Heart left ventricle (tissue), 16 donors: ENCODE measurements at regions not wholly inside any gene's neighbourhood (a gene's known extent, or its start where the extent isn't known, plus 50 kb on each side); places are given as distances from the start of the nearest gene placed in this dataset.

Experiments used
- ATAC-seq, 4 donors: fragments of 200-7000 bp; cut with Tn5 transposase; one replicate each; pipeline ENCODE4 v1.9.1; 2020 to 2022; ENCODE audit warnings: moderate library complexity in 4 of 4, mild to moderate bottlenecking in 3 of 4, moderate number of reproducible peaks in 1 of 4
- DNase-seq, 5 donors: peaks; one replicate each; pipeline ENCODE4 v3.0.0-alpha.2; 2020
- H3K27ac ChIP-seq, 12 donors: fragments of 200-600 bp; sonication (generic) in 4 of 12; one replicate each; pipeline versions ENCODE4 v1.5.0 to v1.8.0; 2016 to 2022; ENCODE audit warnings: mild to moderate bottlenecking in 2 of 12
- H3K27me3 ChIP-seq, 9 donors: fragments of 200-600 bp; sonication (generic) in 2 of 9; one replicate each; pipeline versions ENCODE4 v1.5.1 to v1.8.0; 2016 to 2022; ENCODE audit warnings: mild to moderate bottlenecking in 3 of 9
- H3K36me3 ChIP-seq, 9 donors: fragments of 200-600 bp; sonication (generic) in 2 of 9; one replicate each; pipeline versions ENCODE4 v1.5.0 to v1.8.0; 2018 to 2022; ENCODE audit warnings: mild to moderate bottlenecking in 2 of 9
- H3K4me1 ChIP-seq, 12 donors: fragments of 200-600 bp; sonication (generic) in 4 of 12; one replicate each; pipeline versions ENCODE4 v1.5.0 to v1.8.0; 2016 to 2022; ENCODE audit warnings: mild to moderate bottlenecking in 3 of 12
- H3K4me3 ChIP-seq, 12 donors: fragments of 200-600 bp; sonication (generic) in 4 of 12; one replicate each; pipeline versions ENCODE4 v1.5.0 to v1.8.0; 2017 to 2022; ENCODE audit warnings: mild to moderate bottlenecking in 9 of 12, moderate library complexity in 4 of 12
- H3K9me3 ChIP-seq, 12 donors: fragments of 200-600 bp; sonication (generic) in 4 of 12; one replicate each; pipeline versions ENCODE4 v1.5.0 to v1.8.0; 2016 to 2022; ENCODE audit warnings: mild to moderate bottlenecking in 1 of 12
- POLR2A ChIP-seq, 2 donors: fragments of 450-650 bp; IDR thresholded peaks; one replicate each; pipeline ENCODE4 v1.6.1; 2017; ENCODE audit warnings: antibody characterized with exemption in 2 of 2, mild to moderate bottlenecking in 2 of 2, moderate library complexity in 2 of 2
- WGBS, 4 donors: extraction: QIAGEN DNeasy Blood & Tissue Kit in 2 of 4; methylation state at CpG; one replicate each; pipeline versions ENCODE4 v1.1.5 to v1.1.7; 2013 to 2018; 5-methylcytosine and 5-hydroxymethylcytosine counted together
- intact Hi-C, 10 donors: fragments of 100-400 bp; cut with DNase I; formaldehyde crosslinking; loops; one replicate each; pipeline versions ENCODE4 v1.11.1 to v1.14.2; 2022
- TF ChIP-seq, protein P1 (sequence below), 12 donors: fragments of 200-600 bp; sonication (generic) in 4 of 12; IDR thresholded peaks; one replicate each; pipeline versions ENCODE4 v1.5.0 to v1.8.0; 2018 to 2022; ENCODE audit warnings: antibody characterized with exemption in 12 of 12, mild to moderate bottlenecking in 5 of 12
- donor health status: ischemic (EF 13 %, LVEDD 7.1; RV severe dilation, severe dysfunction).
- donor health status: healthy with polysubstance abuse.
- donor health status: DM: no; HTN: yes; CAD: no.
- donor health status: DM: no; HTN: no; CAD: no.
- donor health status: ischemic (EF 25% LVEDD 6.9; RV normal size, moderate dysfunction).
- donor health status: ischemic (EF 25% LVEDD 5.7; RV mildly dilated, moderate dysfunction).
- donor health status: healthy.
- donor health status: DM: yes; HTN: yes; CAD: no.
- donor health status: ischemic (EF 35%, LVEDD 5.7; RV mildly dilated, moderate dysfunction).
- donor health status: nonischemic (EF 11% LVEDD 7.7; RV severe dilation, severe dysfunction).
- donor health status: DM: yes; HTN: yes; CAD: no.
- donor health status: PGD.
- donor health status: ischemic (EF 29% LVEDD 5.4; RV normal size, mild dysfunction).
- donor health status: nonischemic (EF 23%, LVEDD 6.1; RV moderate dilation, normal function).

DNA sequence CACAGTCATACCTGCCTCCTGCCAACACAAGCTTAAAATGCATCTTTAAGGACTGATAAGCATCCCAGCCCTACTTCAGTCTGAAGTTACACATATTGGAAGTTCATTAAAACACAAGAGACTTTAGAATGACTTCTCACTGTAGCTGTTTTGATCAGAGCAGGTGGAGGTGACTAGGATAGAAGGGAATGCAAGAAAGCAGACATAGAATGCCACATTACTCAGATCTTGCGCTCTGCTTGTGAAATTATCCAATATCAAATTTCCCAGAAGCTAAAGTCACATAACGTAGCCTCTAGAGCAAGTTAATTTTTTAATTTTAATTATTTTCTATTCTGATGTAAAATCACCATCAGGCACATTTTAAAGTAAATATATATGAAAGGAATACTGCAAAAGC is 306.5 kb downstream of the PLOD2 start:
- TF ChIP-seq POLR2A (IDR thresholded peaks at IDR 0.05): no peak
- TF ChIP-seq, protein P1, sequence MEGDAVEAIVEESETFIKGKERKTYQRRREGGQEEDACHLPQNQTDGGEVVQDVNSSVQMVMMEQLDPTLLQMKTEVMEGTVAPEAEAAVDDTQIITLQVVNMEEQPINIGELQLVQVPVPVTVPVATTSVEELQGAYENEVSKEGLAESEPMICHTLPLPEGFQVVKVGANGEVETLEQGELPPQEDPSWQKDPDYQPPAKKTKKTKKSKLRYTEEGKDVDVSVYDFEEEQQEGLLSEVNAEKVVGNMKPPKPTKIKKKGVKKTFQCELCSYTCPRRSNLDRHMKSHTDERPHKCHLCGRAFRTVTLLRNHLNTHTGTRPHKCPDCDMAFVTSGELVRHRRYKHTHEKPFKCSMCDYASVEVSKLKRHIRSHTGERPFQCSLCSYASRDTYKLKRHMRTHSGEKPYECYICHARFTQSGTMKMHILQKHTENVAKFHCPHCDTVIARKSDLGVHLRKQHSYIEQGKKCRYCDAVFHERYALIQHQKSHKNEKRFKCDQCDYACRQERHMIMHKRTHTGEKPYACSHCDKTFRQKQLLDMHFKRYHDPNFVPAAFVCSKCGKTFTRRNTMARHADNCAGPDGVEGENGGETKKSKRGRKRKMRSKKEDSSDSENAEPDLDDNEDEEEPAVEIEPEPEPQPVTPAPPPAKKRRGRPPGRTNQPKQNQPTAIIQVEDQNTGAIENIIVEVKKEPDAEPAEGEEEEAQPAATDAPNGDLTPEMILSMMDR (IDR thresholded peaks at IDR 0.05): no peak
- Histone ChIP-seq H3K4me1 (no peaks in the 10 kb centered on the region), H3K36me3 (no peaks in the 10 kb centered on the region), H3K9me3 (no peaks in the 10 kb centered on the region), H3K4me3 (no peak overlapping the region), H3K27me3 (no peaks in the 10 kb centered on the region), H3K27ac (no peak overlapping the region)
- DNase-seq: no peak
- ATAC-seq: no peak
- intact Hi-C loops: loop anchor here in 1 of 10 donors (10.0 kb wide), 1 partner anchor 550 kb away; no protein-coding TSS in a partner anchor
- 83 to 86% (median 86%) methylated on average over 2 of the region's 2 CpGs for WGBS, 4 donors

DNA sequence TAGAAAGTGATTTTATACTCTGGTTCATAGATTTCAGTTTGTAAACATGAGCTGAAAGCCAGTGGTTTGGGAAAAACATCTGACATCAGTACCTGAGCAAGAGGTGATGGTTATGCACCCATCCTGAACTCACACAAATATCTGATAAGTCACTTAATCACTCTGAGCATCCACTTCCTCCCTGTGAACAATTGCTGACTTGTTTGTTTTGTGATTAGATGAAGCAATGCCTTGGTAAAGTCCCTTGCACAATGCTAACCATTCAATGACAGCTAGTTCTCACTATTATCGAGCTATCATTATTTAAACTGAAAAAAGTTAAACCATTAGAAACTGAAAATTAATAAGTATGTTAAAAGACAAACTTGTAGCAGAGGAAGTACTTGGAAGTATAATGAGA is 303.0 kb downstream of the PLOD2 start:
- H3K9me3 ChIP-seq: no peaks in the 10 kb centered on the region
- H3K36me3 ChIP-seq: no peaks in the 10 kb centered on the region
- no peaks in the 10 kb centered on the region for H3K4me1 ChIP-seq
- ATAC-seq (no peak), DNase-seq (no peak)
- no peak overlapping the region for H3K4me3 ChIP-seq
- TF ChIP-seq, protein P1 (IDR thresholded peaks at IDR 0.05): no peak
- TF ChIP-seq POLR2A (IDR thresholded peaks at IDR 0.05): no peak
- no peaks in the 10 kb centered on the region for H3K27me3 ChIP-seq
- 61 to 80% (median 71%) methylated on average over 1 of the region's 1 CpG for WGBS, 4 donors
- intact Hi-C loops: loop anchor here in 2 of 10 donors (1.0 to 10.0 kb wide), 2 partner anchors 11 to 553 kb away; no protein-coding TSS in a partner anchor
- no peak overlapping the region for H3K27ac ChIP-seq

DNA sequence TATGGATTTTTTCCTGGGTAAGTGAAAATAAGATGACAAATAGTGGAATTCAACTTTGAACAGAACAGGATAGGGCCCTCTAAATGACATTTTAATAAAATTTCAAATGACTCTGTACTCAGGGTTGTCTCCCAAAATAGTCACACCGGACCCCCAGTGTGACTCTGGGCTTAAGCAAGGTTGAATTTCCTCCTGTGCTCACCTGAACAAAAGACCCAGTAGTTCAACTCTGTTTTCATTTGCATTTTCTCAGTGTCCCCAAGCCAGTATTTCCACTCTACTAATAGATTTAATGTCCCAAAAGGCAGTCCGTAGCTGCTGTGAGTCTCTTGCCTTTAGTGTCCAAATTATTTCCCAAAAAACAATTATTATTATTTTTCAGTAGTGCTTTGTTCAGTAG is 296.6 kb downstream of the PLOD2 start:
- TF ChIP-seq, protein P1 (IDR thresholded peaks at IDR 0.05): no peak
- no peak for TF ChIP-seq POLR2A (IDR thresholded peaks at IDR 0.05)
- H3K4me1 ChIP-seq: no peaks in the 10 kb centered on the region
- ATAC-seq: no peak
- H3K36me3 ChIP-seq: no peaks in the 10 kb centered on the region
- 70 to 77% (median 73%) methylated on average over 2 of the region's 2 CpGs for WGBS, 4 donors
- no peak overlapping the region for H3K4me3 ChIP-seq
- no peaks in the 10 kb centered on the region for H3K27me3 ChIP-seq
- no peak for DNase-seq
- H3K27ac ChIP-seq: no peak overlapping the region
- no peaks in the 10 kb centered on the region for H3K9me3 ChIP-seq
- intact Hi-C loops: no loop called here

DNA sequence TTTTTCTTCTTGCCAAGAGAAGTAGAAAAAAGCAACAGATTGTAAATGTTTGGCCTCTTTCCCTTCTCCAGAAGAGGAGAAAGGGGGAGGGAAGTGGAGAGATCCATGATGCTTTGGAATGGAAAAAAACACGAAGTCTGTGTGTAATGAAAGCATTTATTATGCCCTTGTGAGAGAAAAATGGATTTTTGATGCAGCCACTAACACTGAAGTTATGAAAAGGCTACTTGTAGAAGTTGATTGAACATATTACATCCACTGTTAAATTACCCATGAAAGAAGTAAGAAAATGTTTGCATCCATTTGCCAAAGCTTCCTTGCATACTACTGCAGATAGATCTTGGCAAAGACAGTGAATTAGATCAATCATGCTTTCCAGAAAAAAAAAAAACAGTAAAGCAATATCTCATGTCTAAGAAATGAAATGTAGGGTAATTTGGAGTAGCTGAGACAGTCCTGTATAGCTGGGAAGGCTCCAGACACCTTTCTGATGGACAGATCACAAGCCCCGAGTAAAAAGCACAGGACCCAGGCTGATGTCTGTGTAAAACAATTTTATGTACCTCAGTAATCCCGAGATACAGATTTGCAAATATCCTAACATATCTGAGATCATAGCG is 295.5 kb downstream of the PLOD2 start:
- H3K27me3 ChIP-seq: no peaks in the 10 kb centered on the region
- 50 to 56% (median 54%) methylated on average over 4 of the region's 4 CpGs for WGBS, 4 donors
- ATAC-seq (no peak), DNase-seq (no peak)
- no peaks in the 10 kb centered on the region for H3K9me3 ChIP-seq
- no peaks in the 10 kb centered on the region for H3K36me3 ChIP-seq
- no peak overlapping the region for H3K4me3 ChIP-seq
- intact Hi-C loops: no loop called here
- H3K4me1 ChIP-seq: no peaks in the 10 kb centered on the region
- no peak for TF ChIP-seq POLR2A (IDR thresholded peaks at IDR 0.05)
- TF ChIP-seq, protein P1 (IDR thresholded peaks at IDR 0.05): no peak
- H3K27ac ChIP-seq: no peak overlapping the region
